ENCODE measurements at regions not wholly inside any gene's neighbourhood (a gene's known extent, or its start where the extent isn't known, plus 50 kb on each side); places are given as distances from the start of the nearest gene placed in this dataset.

DNA sequence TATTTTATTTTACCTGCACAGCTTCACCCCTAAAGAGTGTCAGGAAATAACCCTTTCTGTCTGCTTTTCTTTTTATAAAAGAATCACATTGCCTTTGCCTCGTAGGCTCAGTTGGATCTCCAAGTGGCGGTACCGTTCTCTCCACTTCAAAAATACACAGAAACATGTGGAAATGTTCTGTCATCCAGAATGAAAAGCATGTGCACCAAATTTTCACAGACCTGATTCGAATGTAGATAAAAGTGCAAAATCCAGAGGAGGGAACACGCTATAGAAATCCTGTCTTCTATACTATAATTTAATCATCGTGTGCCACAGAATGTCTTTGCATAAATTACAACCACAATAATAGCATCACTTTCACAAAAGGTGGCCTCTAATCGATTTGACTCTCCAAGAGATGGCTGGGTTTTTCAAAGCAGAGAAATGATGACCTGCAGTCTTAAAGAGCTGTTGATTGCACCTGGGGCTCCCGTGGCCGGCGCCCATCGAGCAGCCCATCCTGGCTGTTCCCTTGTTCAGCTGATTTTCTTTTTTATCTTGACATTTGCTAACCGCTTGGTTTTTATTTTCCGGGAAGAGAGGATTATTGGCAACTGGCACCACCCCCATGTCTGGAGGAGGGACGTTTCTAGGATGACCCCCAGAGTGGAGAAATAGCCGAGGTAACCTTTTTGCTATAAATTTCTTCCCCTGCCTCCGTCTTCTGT is 290.2 kb downstream of the SOX11 start:
- no peak for TF ChIP-seq TEAD4 (IDR thresholded peaks at IDR 0.05; ENCODE audit: low read depth, low read length)
- TF ChIP-seq, protein P1, sequence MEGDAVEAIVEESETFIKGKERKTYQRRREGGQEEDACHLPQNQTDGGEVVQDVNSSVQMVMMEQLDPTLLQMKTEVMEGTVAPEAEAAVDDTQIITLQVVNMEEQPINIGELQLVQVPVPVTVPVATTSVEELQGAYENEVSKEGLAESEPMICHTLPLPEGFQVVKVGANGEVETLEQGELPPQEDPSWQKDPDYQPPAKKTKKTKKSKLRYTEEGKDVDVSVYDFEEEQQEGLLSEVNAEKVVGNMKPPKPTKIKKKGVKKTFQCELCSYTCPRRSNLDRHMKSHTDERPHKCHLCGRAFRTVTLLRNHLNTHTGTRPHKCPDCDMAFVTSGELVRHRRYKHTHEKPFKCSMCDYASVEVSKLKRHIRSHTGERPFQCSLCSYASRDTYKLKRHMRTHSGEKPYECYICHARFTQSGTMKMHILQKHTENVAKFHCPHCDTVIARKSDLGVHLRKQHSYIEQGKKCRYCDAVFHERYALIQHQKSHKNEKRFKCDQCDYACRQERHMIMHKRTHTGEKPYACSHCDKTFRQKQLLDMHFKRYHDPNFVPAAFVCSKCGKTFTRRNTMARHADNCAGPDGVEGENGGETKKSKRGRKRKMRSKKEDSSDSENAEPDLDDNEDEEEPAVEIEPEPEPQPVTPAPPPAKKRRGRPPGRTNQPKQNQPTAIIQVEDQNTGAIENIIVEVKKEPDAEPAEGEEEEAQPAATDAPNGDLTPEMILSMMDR (IDR thresholded peaks at IDR 0.05; ENCODE audit: control extremely low read depth in 1 of 3, insufficient read depth in 1 of 3, low read depth in 1 of 3, low read length in 3 of 3) = no peak
- TF ChIP-seq MAX (IDR thresholded peaks at IDR 0.05) = no peak
- TF ChIP-seq YY1 (IDR thresholded peaks at IDR 0.05; ENCODE audit: low read depth, low read length) = no peak
- no peak for TF ChIP-seq CHD2 (IDR thresholded peaks at IDR 0.05; ENCODE audit: low read length)
- TF ChIP-seq RBBP5 (IDR thresholded peaks at IDR 0.05; ENCODE audit: borderline replicate concordance, low read depth, low read length) = no peak

Data from H1 (cell line).